SH-SY5Y (cell line): ENCODE measurements at regions not wholly inside any gene's neighbourhood (a gene's known extent, or its start where the extent isn't known, plus 50 kb on each side); places are given as distances from the start of the nearest gene placed in this dataset.

Experiments
- GATA2 ChIP-seq: IDR thresholded peaks from 2 replicates; pipeline ENCODE4 v1.6.1; 2011; ENCODE audit warnings: mild to moderate bottlenecking, low read depth, low read length
- GATA3 ChIP-seq: IDR thresholded peaks from 2 replicates; pipeline ENCODE4 v1.6.1; 2011; ENCODE audit warnings: low read depth, mild to moderate bottlenecking, low read length, moderate library complexity

GRCh38 chr14:106327234-106327633, 800.9 kb downstream of the TMEM121 start:
- TF ChIP-seq GATA2: no peak
- TF ChIP-seq GATA3: no peak

DNA sequence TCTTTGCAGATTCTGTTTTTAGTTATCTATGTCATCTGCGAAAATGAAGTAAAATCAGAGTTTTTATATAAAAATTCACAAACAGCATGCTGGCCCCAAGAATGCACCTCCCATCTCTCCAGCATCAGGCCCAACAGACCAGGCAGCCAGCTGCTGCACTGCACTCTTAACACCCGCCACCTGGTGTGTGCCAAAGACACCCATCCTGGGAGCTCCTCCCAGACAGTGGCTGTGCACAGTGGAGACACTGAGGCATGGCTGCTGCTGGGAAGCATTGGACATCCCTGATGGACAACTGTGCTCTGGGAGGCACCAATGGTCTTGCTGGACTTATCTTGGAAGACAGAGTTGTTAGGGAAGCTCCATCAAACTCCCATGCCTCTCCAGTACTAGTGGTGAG, 817.2 kb downstream of the TMEM121 start:
- no peak for TF ChIP-seq GATA3
- no peak for TF ChIP-seq GATA2

DNA sequence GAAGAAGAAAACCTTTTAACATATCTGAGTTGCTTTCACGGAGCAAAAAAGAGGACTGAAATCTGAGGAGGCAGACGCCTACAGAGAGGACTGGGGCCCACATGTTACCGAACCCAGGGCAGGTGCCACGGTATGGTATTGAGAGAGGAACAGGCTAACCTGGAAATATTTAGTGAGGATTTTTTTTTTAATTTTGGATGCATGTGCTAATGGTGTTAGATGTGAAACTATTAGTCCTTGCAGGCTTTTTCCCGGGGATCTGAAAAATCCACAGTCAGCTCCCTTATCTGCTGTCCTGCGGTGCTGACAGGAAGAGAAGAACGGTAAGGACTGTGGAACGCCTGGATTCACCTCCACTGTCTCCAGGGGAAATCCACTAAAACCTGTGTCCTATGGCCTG, 819.7 kb downstream of the TMEM121 start:
- TF ChIP-seq GATA2 (no peak), GATA3 (no peak)

DNA sequence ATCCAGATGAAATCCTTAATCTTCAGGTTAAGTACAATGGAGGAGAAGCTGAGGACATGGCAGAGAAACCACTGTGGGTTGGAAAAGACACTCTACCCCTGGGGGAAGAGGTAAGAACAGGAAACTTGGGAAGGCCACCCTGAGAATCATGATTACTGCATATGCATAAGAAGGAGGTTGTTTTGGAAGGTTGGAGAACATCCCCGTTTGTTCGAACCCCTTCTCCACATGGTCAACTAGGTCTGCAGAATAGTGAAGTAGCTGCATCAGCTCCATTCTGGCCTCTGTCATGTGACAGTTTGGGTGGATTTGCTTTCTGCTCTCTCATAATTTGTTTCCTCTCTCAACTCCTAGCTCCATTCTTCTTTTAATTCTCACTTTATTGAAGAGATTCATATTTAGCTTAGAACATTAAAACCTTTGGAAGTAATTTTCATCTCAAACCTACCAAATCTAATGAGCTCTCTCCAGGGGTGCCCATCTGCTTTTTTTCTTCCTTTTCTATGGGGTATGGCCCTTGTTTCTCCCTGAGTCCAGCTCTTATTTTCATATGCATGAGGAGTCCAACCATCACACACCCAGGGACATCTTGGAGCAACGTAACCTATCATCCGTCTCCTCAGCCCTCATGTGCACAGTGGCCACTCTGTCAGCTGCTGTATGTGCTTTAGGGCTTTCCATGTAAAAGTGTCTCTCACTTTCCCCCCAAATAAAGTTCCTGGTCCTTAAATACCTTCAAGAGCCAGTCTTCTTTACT, 820.3 kb downstream of the TMEM121 start:
- TF ChIP-seq GATA3 (no peak), GATA2 (no peak)

DNA sequence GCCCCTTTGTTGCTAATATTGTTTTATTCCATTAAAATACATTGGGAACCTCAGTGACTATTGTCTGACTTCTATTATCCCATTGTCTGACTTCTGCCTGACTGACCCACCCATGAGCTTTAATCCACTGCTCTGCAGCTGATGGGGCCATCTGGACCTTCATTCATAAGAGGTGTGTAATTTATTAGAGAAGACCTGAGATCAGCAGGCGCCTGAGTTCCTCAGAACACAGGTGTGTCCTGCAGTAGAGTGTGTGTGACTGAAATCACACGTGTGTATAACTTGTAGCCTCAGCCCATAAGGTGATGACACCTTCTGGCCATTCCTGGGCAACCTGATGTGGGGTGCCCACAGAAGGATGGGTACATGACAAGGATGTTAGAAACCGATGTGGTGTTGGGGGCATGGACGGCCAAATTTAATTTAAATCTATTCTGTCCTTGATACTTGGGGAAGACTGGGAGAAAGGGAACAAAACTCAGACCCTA, 821.0 kb downstream of the TMEM121 start:
- TF ChIP-seq GATA2: no peak
- TF ChIP-seq GATA3: no peak

DNA sequence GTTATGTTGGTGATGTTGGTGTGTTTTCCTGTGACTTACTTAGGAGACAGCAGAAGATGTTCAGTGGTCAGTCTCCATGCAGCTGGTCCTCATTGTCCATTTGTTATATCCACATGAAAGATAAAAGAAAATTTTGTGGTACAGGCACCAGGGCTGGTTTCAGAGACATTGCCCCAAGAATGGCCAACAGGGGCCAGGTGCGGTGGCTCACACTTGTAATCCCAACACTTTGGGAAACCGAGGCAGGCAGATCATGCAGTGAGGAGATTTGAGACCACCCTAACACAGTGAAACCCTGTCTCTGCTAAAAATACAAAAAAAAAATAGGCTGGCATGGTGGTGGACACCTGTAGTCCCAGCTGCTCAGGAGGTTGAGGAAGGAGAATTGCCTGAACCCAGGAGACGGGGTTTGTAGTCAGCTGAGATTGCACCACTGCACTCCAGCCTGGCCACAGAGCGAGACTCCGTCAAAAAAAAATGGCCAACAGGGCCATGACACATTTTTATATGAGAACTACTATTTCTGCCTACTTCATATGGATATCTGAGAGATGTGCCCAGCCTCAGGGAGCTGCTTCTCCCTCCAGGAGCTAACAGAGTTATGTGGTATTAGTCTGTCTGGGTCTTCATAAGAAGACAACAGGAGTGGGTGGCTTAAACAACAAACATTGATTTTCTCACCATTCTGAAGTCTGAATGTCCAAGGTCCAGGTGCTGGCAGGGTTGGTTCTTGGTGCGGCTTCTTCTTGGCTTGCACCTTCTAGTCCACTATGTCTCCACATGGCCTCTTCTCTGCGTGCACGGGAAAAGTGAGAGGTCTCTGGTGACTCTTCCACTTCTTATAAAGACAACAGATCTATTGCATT, 821.7 kb downstream of the TMEM121 start:
- no peak for TF ChIP-seq GATA3
- TF ChIP-seq GATA2: no peak

- no peak for TF ChIP-seq GATA2
Measured at GRCh38 chr14:106372870-106373652, 846.7 kb downstream of the TMEM121 start.

- TF ChIP-seq GATA2: no peak
- TF ChIP-seq GATA3: no peak
Measured at GRCh38 chr14:106377432-106377831, 851.0 kb downstream of the TMEM121 start.

- TF ChIP-seq GATA3 (no peak), GATA2 (no peak)
Measured at GRCh38 chr14:106378191-106378590, 851.8 kb downstream of the TMEM121 start.

GRCh38 chr14:106380740-106381139, 854.4 kb downstream of the TMEM121 start:
- TF ChIP-seq GATA3 (no peak), GATA2 (no peak)

- no peak for TF ChIP-seq GATA2
- TF ChIP-seq GATA3: no peak
Measured at GRCh38 chr14:106390401-106390800, 864.0 kb downstream of the TMEM121 start.

- TF ChIP-seq GATA3 (no peak), GATA2 (no peak)
Measured at GRCh38 chr14:106390947-106391346, 864.6 kb downstream of the TMEM121 start.

DNA sequence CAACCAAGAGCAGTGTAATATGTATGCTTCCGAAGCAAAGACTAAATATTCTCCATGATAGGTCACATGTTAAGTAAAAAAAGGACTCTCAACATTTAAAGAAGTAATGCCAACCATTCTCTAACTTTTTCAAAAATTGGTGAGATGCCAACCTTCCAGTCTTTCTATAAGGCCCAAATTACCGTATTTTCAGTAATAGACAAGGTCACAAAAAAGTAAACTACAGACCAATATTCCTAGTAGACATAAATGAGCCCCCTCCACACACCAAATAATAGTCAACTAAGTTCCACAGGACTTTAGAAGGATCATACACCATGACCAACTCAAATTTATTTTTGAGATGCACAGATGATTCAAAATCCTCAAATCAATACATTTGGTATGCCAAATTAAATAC, 867.4 kb downstream of the TMEM121 start:
- no peak for TF ChIP-seq GATA3
- TF ChIP-seq GATA2: no peak

- TF ChIP-seq GATA2 (no peak), GATA3 (no peak)
Measured at GRCh38 chr14:106395456-106396050, 869.2 kb downstream of the TMEM121 start.
